GDM1 (cell line): ENCODE measurements at regions not wholly inside any gene's neighbourhood (a gene's known extent, or its start where the extent isn't known, plus 50 kb on each side); places are given as distances from the start of the nearest gene placed in this dataset.

ENCODE experiments used
- DNase-seq: peaks from one replicate; lab custom pipeline; 2025; lab: John Stamatoyannopoulos, UW

GRCh38 chr6:156647991-156648390 is 129.2 kb upstream of the ARID1B start:
- DNase-seq = no peak

DNA sequence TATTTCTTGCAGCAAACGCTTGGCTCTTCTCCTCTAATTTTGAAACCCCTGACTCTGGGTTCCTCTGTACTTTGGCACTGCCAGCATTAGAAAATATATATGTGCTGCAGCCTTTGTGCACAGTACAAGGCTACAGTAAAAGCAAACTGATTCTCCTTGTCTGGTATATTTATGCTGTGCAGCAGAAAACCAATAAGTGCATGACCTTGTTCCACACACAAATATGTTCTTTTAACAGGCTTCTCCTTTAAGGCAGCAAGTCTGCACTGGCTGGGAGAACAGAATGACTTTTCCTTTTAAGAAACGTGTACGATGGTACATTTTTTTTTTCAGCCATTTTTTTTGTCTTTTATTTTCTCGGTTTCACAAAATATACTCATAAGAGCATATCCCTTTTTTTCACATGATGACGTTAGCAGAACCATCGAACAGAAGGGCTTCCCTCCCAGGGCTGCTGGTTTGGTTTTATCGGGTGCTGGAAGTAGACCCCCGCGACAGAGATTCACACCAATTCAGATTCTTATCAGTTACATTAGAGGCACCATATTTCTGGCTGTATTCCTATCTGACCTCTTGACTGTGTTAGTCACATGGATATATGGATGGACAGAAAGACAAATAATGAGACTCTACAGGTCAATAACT is 129.9 kb upstream of the ARID1B start:
- DNase-seq = no peak

DNA sequence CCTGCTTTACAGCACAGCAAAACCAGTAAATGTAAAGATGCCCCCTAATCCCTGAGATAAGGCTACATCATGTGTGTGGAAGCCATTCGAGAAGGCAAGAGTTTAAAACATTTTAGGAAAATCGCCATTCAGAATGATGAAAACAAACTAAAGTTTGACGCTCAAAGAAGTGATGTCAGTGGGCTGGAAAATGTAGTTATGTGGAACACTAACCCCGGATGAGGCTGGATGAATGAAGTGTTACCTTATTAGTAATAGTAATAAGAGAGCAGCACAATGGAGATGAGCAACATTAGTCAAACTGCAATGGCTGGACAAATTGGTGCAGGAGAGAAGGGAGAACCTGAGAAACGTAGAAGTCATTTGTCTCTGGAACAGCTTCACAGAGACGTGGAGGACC is 130.7 kb upstream of the ARID1B start:
- DNase-seq = no peak

- DNase-seq = no peak
These were observed 132.1 kb upstream of the ARID1B start for GRCh38 chr6:156645097-156645496.

DNA sequence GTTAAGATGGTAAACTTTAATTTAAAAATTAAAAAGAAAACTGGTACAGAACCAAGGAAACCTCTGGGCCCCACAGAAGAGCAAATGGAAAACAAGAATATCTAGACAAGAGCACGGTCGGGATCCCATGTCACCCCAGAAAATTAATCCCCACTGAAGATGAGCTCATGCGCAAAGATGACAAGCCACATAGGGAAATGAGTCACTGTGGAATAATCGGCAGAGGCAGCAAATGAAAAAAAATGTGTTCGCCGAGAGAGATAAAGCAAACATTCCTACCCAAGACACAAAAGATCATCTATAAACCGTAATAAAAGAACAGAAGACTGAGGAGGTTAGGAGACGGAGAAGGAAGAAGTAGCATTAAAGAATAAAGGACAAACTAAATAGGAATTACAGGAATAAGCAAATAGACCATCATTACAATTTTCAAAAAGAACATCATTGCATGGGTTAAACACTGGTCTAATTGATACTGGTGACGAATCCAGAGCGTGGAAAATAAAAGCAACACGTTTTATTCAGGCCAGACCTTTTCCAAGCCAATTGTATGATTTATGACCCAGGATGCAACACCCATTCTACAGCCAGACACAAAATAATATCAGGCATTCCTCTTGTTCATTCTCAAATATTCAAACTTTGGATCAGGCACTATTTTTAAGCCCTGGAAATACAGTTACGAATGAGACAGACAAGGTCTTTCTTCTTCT is 138.0 kb upstream of the ARID1B start:
- DNase-seq = no peak

GRCh38 chr6:156638581-156638980 is 138.6 kb upstream of the ARID1B start:
- DNase-seq = no peak

DNA sequence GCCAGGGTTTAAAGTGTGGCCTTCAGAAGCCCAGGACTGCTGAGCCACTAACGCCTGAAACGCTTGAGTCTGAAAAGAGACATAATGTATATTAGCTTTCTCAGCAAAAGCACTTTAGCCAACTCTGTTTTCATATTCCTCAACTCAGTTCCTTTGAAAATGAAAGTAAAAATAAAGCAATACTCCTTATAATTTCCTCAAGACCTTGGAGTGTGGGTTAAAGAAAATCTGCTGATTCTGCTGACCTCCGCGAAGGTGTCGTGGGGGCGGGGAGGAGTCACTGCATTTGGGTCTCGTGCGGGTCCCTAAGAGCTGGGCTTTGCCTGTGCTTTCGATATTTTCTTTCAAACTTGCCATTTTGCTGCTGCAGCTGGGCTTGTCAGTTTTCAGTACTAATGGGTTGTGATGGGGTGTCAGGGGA is 142.2 kb upstream of the ARID1B start:
- DNase-seq = no peak

- no peak for DNase-seq
These were observed 143.1 kb upstream of the ARID1B start for GRCh38 chr6:156634048-156634447.

DNA sequence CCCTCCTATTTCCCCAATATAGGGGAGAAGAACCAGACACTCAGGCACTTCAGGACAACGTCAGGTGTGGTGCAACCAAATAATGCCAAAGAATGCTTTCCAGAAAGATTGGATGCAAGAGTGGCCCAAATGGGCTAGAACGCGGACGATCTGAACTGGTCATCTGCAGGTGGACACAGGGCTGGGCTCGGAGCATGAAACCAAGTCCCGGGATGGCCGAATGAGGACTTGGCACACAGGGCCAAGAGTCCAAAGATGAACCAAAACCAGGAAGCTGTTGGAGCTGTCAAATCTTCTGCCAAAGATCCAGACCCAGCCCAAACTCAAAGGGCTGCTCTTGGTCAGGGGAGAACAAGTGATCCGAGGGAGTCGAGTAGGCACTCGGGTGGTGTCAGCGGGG is 143.9 kb upstream of the ARID1B start:
- DNase-seq = no peak

DNA sequence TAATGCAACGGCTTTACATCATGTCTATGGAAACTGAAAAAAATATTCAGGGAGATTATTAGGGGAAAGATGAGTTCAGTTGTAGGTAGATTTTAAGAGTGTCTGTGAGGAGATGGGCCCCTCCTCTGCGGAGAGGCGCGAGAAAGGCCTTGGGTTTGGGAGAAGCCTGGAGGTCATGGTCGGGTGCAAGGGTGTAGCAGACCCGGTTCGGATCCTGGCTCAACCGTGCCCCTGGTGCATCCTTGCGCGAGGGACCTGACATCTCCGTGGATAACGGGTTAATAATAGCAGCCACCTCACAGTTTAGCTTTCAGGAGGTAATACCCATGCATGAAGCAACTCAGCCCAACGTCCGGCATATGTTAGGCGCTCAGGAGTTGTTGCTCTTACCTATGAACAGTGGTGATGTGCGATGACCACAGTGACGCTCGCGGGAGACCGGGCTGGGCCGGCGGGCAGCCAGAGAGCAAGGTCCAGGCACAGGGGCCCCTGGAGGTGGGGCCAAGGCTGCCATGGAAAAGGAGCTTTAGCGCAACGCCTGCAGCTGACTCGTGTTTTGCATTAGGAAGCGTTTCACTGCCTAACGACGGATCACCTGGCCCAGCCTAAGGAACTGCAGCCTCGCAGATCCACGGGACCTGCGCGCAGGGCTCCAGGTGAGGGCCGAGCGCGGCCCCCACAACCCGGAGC is 146.4 kb upstream of the ARID1B start:
- no peak for DNase-seq

DNA sequence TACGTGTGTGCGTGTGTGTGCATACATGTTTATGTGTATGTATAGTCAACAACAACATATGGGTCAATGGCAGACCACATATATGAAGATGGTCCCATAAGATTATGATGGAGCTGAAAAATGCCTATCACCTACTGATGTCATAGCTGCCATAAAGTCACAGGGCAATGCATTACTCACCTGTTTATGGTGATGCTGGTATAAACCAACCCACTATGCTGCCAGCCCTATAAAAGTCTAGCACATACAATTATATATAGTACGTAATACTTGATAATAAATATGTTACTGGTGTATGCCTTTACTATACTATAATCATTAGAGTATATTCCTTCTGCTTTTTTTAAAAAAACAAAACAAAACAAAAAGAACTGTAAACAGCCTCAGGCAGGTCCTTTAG is 148.4 kb upstream of the ARID1B start:
- DNase-seq = no peak

DNA sequence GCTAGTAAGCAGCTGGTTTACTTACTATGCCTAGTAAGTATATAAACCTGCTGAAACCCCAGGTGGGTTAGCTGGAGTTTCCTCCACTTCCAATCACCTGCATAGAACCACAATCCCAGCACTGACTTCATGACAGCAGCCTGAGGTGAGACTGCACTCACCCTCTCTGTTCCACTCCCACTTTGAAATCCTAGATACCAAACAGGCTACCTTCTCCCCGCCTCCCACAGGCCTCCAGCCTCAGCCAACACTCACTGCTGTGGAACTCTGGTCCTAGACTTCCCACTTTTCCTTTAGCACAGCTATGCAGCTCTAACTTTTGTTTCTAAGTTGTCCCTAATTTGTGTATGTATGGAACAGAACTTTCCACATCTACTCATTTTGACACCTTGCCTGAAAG is 149.7 kb upstream of the ARID1B start:
- no peak for DNase-seq

DNA sequence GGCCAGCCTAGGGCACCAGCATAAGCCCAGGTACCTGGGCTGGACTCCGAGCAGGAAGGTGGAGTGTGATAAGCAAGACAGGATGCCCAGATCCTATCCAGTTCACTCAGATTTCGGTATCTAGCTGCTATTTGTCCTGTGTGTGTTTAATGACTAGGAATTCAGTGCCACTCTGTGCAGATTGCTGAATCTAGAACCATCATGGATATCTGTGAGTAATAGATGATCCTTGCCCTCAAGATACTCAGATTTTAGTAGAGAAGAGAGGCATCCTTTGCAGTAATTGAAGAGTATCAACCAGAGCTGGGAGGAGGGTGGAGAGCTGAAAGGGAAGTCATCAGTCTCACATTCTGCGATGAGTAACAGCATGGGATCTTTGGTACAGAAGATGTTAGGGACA is 155.0 kb upstream of the ARID1B start:
- no peak for DNase-seq

DNA sequence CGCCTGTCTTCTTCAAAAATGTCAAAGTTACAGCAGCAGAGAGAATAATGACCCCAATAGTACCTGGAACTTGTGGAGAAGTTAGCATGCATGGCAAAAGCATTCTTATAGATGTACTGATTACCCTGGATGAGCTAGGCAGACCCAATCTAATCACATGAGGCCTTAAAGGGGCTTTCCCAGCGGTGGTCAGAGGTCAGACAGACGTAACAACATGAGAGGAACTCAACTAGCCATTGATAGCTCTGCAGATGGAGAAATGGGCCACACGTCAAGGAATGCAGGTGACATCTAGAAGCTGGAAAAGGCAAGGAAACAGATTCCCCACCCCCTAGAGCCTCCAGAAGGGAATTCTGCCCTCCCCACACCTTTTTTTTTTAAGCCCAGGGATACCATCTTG is 156.8 kb upstream of the ARID1B start:
- no peak for DNase-seq

DNA sequence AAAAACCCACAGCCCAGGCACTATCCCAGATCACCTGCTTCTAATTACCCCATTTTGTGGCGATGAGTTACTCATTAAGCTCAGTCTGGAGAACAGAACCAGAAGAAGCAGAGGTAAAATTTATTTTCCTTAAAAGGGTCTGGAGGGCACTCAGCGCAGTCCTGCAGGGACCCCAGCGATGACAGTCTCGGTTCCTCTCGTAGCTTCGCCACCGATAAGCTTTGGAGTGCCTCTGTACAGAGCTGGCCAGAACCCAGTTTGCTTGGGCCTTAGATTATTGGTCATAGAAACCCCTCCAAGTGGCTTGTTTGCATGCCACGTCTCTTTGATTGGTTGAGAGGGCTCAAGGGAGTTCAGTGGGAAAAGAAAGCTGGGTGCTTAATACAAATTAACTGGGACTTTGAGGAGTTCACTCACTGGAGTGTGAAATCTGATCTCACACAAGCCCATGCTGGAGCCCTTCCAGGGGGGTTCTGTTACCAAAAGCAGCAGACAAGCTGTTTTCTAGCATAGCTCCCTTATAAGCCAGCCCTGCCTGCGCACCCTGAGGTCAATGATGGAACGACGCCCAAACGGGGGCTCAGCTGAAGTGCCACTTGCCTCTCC is 158.5 kb upstream of the ARID1B start:
- no peak for DNase-seq

DNA sequence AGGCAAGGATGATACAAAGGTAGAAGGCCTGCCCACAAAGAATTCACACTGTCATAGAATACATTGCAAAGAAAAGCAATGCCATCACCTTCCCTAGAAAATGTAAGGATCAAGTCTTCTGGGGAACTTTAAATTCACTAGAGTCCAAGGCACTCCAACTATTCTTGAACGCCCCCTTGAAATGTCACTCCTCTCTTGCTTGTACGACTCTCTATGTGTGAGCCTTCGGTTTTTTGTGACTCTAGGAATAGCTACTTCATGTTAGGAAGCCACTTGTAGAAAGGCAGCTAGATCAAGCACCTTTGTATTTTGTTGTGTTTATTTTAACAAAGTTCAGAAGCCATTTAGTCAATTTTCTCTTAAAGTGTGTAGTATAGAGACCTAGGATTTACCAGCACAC is 159.2 kb upstream of the ARID1B start:
- DNase-seq = no peak

DNA sequence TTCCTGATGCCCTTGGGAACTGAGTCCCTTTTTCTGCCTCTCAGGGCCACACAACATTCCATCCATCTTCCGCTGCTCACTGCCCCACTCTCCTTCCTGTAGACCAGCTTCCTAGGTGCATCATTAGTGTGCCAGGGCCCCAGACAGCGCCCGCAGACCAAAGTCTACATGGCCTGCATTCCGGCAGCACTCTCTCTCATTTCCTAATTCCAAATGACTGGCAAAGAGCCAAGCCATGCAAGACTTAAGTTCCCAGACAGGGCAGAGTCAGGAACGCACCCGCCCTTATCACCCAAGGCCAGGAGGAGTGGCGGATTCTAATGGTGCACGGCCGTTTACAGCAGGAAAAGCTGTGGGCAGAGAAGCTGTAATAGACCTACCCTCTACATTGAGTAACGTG is 159.8 kb upstream of the ARID1B start:
- DNase-seq = no peak

DNA sequence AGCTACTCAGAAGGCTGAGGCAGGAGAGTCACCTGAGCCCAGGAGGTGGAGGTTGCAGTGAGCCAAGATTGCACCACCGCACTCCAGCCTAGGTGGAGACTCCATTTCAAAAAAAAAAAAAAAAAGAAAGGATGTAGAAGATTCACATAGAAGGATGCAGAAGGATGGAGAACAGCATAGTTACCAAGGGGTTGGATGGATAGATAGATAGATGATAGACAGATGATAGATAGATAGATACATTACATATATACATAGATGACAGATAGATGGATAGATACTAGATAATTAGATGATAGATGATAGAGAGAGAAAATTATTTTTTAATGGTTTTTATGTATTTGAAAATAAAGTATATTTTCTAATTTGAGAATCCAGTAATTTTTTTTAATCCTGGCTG is 160.7 kb upstream of the ARID1B start:
- DNase-seq = no peak

DNA sequence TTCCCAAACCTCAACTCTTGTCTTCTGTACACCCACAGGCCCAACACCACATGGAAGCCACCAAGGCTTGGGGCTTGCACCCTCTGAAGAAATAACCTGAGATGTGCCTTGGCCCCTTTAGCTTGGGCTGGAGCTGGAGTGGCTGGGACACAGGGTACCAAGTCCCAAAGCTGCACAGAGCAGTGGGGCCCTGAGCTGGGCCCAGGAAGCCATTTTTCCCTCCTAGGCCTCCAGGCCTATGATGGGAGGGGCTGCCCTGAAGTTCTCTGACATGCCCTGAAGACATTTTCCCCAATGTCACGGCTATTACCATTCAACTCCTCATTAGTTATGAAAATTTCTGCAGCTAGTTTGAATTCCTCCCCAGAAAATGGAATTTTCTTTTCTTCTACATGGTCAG is 163.2 kb upstream of the ARID1B start:
- no peak for DNase-seq

DNA sequence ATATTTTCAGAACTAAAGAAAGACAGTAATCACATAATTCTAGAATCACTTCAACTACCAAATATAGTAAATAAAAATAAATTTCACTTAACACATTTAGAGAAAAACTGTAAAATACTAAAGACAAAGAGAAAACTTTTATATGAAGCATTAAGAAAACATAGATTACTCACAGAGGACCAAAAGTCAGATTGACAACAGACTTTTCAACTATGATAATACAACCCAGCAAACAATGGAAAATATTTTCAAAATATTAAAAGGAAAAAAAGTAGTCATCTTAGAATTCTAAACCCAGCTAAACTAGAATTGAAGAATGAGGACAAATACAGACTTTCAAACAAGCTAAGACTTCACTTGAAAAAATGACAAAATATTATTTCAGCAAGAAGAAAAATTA is 164.8 kb upstream of the ARID1B start:
- DNase-seq = no peak

- DNase-seq = no peak
These were observed 175.2 kb upstream of the ARID1B start for GRCh38 chr6:156602066-156602385.

- DNase-seq = no peak
These were observed 175.8 kb upstream of the ARID1B start for GRCh38 chr6:156601152-156602065.
